ENCODE measurements at regions not wholly inside any gene's neighbourhood (a gene's known extent, or its start where the extent isn't known, plus 50 kb on each side); places are given as distances from the start of the nearest gene placed in this dataset.

DNA sequence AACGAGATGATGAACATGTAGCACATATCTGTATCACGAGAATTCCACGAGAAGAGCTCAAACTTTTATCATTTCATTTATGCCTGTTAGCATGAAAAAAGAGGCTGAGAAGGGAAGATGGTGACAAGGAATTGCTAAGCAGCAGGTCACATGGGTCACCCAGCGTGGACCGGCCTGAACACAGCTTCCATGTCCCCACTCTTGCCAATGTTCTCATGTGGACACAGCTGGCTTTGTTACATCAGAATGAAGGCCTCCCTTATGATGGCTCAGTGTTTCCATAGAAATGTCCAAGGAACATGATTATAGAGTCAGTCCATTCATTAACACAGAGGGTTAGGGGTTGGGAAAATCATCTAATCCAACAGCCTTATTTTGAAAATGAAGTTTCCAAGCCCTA is 215.4 kb downstream of the CMPK2 start:
- TF ChIP-seq TAF1 (IDR thresholded peaks at IDR 0.05; ENCODE audit: borderline replicate concordance, insufficient read depth, low read length) (no peak), POLR2AphosphoS5 (IDR thresholded peaks at IDR 0.05; ENCODE audit: low read depth, low read length) (no peak), SIN3A (IDR thresholded peaks at IDR 0.05; ENCODE audit: borderline replicate concordance, insufficient read depth, low read length) (no peak), FOXP2 (optimal IDR thresholded peaks at IDR 0.05; ENCODE audit: borderline replicate concordance, extremely low read depth, extremely low read length, insufficient read depth) (no peak)
- TF ChIP-seq, protein P1, sequence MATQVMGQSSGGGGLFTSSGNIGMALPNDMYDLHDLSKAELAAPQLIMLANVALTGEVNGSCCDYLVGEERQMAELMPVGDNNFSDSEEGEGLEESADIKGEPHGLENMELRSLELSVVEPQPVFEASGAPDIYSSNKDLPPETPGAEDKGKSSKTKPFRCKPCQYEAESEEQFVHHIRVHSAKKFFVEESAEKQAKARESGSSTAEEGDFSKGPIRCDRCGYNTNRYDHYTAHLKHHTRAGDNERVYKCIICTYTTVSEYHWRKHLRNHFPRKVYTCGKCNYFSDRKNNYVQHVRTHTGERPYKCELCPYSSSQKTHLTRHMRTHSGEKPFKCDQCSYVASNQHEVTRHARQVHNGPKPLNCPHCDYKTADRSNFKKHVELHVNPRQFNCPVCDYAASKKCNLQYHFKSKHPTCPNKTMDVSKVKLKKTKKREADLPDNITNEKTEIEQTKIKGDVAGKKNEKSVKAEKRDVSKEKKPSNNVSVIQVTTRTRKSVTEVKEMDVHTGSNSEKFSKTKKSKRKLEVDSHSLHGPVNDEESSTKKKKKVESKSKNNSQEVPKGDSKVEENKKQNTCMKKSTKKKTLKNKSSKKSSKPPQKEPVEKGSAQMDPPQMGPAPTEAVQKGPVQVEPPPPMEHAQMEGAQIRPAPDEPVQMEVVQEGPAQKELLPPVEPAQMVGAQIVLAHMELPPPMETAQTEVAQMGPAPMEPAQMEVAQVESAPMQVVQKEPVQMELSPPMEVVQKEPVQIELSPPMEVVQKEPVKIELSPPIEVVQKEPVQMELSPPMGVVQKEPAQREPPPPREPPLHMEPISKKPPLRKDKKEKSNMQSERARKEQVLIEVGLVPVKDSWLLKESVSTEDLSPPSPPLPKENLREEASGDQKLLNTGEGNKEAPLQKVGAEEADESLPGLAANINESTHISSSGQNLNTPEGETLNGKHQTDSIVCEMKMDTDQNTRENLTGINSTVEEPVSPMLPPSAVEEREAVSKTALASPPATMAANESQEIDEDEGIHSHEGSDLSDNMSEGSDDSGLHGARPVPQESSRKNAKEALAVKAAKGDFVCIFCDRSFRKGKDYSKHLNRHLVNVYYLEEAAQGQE (IDR thresholded peaks at IDR 0.05; ENCODE audit: insufficient read depth in 1 of 2, low read depth in 2 of 2, low read length in 2 of 2), result no peak

DNA sequence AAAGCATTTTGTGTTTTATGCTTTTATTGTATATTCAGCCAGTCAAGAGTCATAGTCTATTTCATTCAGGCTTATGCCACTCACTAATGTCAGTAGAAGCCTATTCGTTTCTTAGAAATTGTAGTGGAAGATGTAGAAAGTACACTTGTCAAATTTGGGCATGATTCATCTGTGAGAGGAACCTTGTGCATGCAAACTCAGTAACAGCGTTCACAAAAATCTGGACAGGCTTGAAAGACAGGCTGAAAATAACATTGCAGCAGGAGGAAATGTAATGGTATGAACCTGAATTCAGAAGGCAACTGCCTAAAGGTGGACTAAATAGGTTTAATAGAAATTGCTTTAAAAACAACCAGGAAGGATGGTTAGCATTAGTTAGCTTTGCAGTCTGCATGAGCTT is 213.5 kb downstream of the CMPK2 start:
- TF ChIP-seq POLR2AphosphoS5 (IDR thresholded peaks at IDR 0.05; ENCODE audit: low read depth, low read length) (no peak), TAF1 (IDR thresholded peaks at IDR 0.05; ENCODE audit: borderline replicate concordance, insufficient read depth, low read length) (no peak), SIN3A (IDR thresholded peaks at IDR 0.05; ENCODE audit: borderline replicate concordance, insufficient read depth, low read length) (no peak), FOXP2 (optimal IDR thresholded peaks at IDR 0.05; ENCODE audit: borderline replicate concordance, extremely low read depth, extremely low read length, insufficient read depth) (no peak)
- TF ChIP-seq, protein P1 (IDR thresholded peaks at IDR 0.05; ENCODE audit: insufficient read depth in 1 of 2, low read depth in 2 of 2, low read length in 2 of 2), result no peak

DNA sequence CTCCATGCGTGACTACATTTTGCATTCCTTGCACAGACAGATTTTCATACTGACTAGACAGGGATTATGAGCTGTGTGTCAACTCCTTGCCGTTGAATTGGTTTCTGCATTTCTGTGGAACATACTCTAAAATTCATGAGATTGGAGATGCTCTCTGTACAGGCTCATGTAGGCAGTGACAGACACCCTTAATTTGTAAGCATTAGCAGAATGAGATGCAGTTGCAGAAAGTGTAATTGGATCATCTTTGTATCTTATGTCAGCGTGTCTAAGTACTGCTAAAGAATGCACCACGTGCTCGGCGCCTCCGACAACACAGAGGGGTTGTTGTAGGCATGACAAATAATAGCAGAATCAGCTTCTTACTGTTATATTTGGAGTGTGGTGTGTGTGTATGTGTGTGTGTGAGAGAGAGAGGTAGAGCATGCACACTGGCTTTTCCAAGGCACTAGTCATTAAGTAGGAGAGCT is 212.4 kb downstream of the CMPK2 start:
- TF ChIP-seq, protein P1 (IDR thresholded peaks at IDR 0.05; ENCODE audit: insufficient read depth in 1 of 2, low read depth in 2 of 2, low read length in 2 of 2), result no peak
- TF ChIP-seq TAF1 (IDR thresholded peaks at IDR 0.05; ENCODE audit: borderline replicate concordance, insufficient read depth, low read length), result no peak
- TF ChIP-seq FOXP2 (optimal IDR thresholded peaks at IDR 0.05; ENCODE audit: borderline replicate concordance, extremely low read depth, extremely low read length, insufficient read depth), result no peak

DNA sequence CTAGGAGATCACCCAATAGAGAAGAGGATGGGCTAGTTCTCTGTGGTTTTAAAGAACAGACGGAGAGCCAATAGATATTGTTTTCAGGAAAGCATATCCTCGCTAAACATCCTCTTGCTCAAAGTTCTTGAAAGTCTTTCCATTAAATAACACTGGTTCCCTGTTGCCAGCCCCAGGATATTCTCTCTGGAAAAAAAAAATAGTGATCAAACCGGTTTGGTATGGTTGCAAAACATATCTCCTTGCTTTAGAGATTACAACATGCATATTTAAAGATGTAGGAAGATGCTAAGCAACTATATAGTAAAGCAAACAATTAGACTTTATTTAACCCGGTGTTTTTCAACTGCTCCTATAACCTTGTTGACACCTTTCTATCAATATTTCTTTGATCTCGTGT is 211.4 kb downstream of the CMPK2 start:
- TF ChIP-seq TAF1 (IDR thresholded peaks at IDR 0.05; ENCODE audit: borderline replicate concordance, insufficient read depth, low read length), result no peak
- TF ChIP-seq SIN3A (IDR thresholded peaks at IDR 0.05; ENCODE audit: borderline replicate concordance, insufficient read depth, low read length), result no peak

DNA sequence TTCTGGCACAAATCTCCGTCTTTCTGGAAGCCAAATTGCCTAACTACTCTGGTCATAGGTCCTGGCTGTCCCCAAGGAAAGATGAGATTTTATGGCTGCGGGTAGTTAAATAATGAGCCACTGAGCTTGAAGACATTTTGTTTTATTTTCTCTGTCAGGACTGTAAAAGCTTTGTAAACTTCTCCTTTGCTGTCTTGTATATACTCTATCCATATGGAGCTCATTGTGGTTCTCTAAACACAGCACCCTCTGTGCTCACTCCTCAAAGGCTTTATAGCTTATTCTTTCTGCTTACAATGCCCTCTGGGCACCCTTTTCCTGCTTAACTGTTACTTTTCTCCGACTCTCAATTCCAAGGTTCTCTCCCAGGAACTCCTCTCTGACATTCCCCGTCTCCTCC is 209.1 kb downstream of the CMPK2 start:
- TF ChIP-seq FOXP2 (optimal IDR thresholded peaks at IDR 0.05; ENCODE audit: borderline replicate concordance, extremely low read depth, extremely low read length, insufficient read depth), result no peak
- TF ChIP-seq POLR2AphosphoS5 (IDR thresholded peaks at IDR 0.05; ENCODE audit: low read depth, low read length), result no peak
- TF ChIP-seq TAF1 (IDR thresholded peaks at IDR 0.05; ENCODE audit: borderline replicate concordance, insufficient read depth, low read length), result no peak

DNA sequence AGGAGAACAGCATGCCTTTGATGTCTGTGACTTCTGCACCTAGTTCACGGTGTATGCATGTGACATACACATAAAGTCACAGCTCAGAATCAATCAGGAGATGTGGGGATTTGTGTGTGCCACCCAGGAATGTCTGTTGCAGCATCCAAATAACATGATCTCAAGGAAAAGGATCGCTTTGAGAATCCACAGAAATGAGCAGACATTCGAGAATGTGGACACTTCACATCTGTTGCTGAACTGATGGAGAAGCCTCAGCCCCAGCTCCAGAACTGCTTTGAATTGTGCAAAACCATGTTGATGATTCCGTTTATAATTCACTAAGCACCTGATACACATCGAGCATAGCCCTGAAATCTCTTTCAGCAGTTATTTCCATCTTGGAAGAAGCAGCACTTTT is 208.6 kb downstream of the CMPK2 start:
- no peak for TF ChIP-seq TAF1 (IDR thresholded peaks at IDR 0.05; ENCODE audit: borderline replicate concordance, insufficient read depth, low read length)
- TF ChIP-seq POLR2AphosphoS5 (IDR thresholded peaks at IDR 0.05; ENCODE audit: low read depth, low read length), result no peak
- no peak for TF ChIP-seq FOXP2 (optimal IDR thresholded peaks at IDR 0.05; ENCODE audit: borderline replicate concordance, extremely low read depth, extremely low read length, insufficient read depth)
- no peak for TF ChIP-seq SIN3A (IDR thresholded peaks at IDR 0.05; ENCODE audit: borderline replicate concordance, insufficient read depth, low read length)
- TF ChIP-seq, protein P1 (IDR thresholded peaks at IDR 0.05; ENCODE audit: insufficient read depth in 1 of 2, low read depth in 2 of 2, low read length in 2 of 2), result no peak

All from PFSK-1 (cell line).